Stimulated activated CD4-positive, alpha-beta T cell treated with anti-CD3 and anti-CD28 coated beads, TNF-alpha, amount 100 ng/mL, for 4 hours (primary cell): ENCODE measurements at regions not wholly inside any gene's neighbourhood (a gene's known extent, or its start where the extent isn't known, plus 50 kb on each side); places are given as distances from the start of the nearest gene placed in this dataset.
"Not testable (repeated sequence)": the region's sequence is repeated elsewhere in the genome, so short reads cannot be mapped to it uniquely, and the experiment has no call there.

ENCODE experiments used
- DNase-seq, 3 experiments: peaks; one replicate each; pipeline ENCODE4 v3.0.0-alpha.2; 2020; ENCODE audit warnings: low read depth in 3 of 3

DNA sequence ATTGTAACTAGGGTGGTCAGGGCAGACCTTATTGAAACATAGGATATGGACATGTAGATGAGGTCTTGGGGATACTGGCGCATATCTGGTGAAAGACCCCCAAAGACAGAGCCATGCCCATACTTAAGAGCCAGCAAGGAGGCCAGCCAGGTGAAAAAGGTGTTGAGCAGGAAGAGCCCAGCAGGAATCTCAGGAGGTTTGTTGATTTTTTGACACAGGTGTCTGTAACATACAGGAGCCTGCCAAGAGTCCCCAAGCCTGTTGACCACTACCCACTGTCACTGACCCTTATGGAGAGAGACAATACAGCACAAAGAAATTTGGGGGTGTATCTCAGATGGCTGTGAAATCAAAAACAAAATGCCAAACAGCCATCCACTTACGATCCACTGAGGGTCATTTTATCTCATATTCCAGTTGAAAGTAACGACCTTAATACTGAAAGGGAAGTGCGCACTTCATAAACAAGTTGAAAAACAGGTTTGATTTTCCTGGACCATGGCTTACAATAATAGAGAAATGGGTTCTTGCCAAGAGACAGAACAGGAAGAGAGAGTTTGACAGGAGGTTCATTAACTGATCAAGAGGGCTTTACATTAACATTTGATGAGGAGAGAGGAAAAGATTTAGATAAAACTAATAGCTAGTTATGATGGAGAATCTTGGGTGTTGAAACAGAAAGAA is 163.6 kb downstream of the GLUL start:
- DNase-seq = no peak

GRCh38 chr1:182226618-182227017 is 165.0 kb downstream of the GLUL start:
- DNase-seq = no peak

- DNase-seq = not testable (repeated sequence)
Measured at GRCh38 chr1:182225755-182226154, 164.2 kb upstream of the ZNF648 start.

- not testable (repeated sequence) for DNase-seq
Measured at GRCh38 chr1:182221990-182222389, 160.5 kb upstream of the ZNF648 start.

DNA sequence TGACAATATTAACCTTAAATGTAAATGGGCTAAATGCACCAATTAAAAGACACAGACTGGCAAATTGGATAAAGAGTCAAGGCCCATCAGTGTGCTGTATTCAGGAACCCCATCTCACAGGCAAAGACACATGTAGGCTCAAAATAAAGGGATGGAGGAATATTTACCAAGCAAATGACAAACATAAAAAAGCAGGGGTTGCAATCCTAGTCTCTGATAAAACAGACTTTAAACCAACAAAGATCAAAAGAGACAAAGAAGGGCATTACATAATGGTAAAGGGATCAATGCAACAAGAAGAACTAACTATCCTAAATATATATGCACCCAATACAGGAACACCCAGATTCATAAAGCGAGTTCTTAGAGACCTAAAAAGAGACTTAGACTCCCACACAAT is 159.9 kb upstream of the ZNF648 start:
- DNase-seq = not testable (repeated sequence)

DNA sequence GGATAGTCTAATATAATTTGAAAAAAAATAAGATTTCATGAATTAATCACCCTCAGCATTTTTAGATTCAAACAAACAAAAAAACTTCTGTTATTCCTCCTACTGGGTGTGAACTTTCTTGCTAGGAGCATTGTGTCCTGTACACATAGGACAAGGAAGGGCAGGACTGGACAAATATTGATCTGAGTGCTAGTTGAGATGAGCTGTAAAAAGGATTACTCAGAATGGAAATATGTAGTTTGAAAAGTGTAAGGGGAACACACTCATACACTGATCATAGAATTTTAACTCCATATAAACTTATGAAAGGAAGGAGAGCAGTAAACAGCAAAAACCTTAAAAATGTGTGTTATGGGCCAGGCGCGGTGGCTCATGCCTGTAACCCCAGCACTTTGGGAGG is 156.5 kb upstream of the ZNF648 start:
- no peak for DNase-seq

DNA sequence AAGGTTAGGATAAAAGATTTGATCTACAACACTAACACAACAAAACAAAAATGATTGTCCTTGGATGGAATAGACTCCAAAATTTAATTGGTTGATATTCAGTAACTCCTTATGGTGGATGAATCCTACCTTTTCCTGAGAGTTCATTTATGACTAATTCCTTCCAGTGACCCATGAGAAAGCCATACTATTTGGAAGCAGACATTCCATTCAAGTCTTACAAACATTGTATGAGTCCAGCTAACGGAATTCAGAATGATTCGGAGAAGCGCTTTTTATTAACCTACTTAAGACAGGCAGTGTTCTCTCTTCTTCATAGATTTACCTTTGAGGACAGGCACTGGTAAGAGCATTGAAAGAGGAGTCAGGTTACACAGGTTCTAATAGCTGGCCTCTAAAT is 155.6 kb upstream of the ZNF648 start:
- no peak for DNase-seq

- DNase-seq = no peak
Measured at GRCh38 chr1:182215764-182216163, 154.3 kb upstream of the ZNF648 start.

GRCh38 chr1:182213163-182213562 is 151.7 kb upstream of the ZNF648 start:
- DNase-seq = no peak

DNA sequence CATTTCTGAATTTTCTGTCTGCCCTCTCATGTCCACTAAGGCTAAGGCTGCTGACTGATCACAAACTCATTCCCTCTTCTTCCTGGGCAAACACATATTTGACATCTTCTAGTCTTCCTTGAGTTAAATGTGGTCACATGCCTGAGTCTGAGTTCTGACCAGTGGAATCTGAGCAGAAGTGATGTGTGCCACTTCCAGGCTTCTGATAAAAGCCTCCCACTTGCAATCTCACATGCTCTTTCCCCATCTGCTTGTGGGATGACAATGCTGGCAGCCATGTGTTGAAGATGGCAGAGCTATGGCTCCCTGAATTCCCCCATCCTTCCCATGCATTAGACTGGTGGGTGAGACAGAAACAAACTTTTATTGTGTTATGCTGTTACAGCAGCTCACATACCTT is 149.9 kb upstream of the ZNF648 start:
- DNase-seq = no peak

DNA sequence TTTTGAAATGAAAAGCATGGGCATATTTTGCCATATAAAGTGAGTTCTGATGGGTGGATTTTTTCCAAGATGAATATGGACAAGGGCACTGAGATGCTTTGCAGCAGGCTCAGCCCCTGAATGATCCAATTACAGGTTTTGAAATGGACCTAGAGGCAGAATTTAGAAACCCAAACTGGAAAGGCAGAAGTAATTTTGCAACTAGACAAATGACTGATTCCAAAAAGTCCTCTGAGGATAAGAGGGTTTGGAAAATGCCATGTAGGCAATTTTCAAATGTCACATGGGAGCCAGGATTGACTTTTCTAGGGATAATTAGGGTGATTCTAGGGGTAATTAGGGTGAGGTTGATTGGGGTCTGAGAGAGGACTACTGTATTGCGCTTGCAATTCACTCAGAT is 148.9 kb upstream of the ZNF648 start:
- no peak for DNase-seq

GRCh38 chr1:182207300-182207699 is 145.8 kb upstream of the ZNF648 start:
- DNase-seq = no peak

DNA sequence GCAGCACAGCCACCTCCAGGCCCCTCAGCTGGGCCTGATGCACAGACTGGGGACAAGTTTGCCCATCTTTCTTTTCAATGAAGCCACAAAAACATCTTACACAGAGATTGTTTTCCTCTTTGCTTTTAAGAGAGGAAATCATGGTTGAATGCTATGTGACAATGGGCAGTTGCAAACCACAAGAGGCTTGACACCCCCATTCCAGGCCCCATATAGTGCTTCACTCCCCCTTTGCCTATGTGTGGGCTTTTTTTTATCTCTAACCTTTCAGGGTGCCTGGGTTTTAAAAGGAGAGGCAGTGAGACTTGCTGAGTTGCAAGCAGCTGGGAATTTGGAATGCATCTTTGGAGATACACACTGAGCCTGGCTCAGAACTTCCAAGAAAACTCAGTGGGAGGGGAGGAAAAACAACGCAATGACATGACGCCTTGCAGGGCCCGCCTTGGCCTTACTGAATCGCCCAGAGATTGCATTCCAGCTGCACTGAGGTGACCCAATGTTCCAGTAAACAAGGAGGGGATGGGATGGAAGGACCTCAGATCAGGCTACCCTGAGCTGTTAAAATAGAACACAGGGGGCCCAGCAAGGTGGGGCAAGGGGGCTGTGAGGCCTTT is 145.2 kb upstream of the ZNF648 start:
- no peak for DNase-seq

- DNase-seq = no peak
Measured at GRCh38 chr1:182205351-182206022, 144.0 kb upstream of the ZNF648 start.

- DNase-seq = no peak
Measured at GRCh38 chr1:182203191-182203875, 141.8 kb upstream of the ZNF648 start.

DNA sequence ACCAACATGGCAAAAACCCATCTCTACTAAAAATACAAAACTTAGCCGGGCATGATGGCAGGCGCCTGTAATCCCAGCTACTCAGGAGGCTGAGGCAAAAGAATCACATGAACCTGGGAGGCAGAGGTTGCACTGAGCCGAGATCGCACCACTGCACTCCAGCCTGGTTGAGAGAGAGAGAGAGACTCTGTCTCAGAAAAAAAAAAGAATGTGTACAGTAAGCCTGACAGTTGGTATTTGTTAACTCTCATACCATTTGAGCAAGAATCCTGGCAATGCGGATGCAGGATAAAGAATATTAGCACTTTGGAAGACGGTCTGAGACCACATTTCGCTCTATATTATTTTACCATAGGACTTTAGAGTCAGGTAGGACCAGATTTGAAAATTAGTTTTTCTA is 140.0 kb upstream of the ZNF648 start:
- not testable (repeated sequence) for DNase-seq

DNA sequence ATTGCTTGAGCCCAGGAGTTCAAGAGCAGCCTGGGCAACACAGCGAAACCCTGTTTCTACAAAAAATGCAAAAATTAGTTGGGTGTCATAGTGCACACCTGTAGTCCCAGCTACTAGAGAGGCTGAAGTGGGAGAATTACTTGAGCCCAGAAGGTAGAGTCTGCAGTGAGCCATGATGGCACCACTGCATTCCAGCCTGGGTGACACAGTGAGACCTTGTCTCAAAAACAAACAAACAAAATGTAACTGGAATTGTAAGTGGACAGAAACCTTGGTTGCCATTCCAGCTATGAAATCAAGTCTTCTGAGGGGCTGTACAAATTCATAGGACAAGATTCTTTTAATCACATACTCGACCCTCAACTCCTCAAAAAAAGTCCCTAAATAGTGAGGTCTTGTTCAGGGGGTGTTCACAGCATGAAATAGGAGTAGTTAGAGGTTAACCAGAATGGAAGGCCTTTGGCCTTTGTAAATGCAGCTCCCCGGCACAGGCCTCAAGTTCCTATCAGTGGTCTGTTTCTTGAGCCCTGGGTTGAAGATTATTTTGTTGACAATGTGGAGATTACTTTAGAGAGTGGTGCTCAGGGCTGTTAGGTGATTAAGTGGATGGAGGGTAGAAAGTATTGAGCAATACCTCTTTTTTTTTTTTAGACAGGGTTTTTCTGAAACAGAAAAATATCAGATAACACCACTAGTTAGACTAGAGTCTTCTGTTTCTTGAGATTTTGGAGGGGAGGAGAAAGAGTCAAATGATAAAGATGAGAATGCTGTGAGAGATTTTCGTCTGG is 138.7 kb upstream of the ZNF648 start:
- DNase-seq = no peak

DNA sequence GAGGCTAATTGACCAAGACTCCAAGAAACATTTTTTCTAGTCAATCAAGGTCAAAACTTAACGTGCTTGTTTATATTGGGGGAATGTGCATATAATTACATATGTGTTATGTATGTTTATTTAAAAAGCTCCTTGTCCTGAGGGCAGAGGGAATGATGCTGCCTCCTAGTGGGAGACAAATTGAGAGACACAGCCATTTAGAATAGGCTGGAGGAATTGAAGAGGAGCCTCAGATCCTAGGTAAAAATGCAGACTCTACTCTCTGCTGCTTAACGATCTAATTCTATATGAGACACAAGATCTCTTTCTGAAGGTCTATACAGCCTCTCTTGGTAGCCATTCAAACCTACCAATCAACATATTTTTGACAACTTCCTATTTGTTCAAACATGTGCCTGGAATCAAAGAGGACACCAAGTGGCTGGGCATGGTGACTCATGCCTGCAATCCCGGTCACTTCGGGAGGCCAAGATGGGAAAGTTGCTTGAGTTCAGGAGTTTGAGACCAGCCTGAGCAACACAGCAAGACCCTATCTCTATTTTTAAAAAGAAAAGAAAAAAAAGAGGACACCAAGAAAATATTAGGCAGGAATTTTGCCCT is 136.6 kb upstream of the ZNF648 start:
- DNase-seq = no peak

GRCh38 chr1:182196897-182197870 is 135.7 kb upstream of the ZNF648 start:
- DNase-seq = no peak

DNA sequence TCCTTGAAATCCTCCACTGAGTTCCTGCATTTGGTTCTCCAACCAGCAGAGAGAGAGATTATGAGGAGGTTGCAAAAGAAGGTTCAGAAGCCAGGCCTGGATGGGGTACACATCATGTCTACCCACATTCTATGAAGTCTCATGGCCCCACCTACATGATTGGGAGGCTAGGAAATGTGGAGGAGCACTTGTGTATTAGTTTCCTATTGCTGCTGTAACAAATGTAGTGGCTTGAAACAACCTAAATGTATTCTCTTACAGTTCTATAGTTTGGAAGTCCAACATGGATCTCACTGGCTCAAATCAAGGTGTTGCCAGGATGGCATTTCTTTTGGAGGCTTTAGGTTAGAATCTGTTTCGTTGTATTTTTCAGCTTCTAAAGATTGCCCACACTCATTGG is 134.2 kb upstream of the ZNF648 start:
- DNase-seq = no peak
